Non-pigmented ciliary epithelial cell (primary cell): ENCODE measurements at regions not wholly inside any gene's neighbourhood (a gene's known extent, or its start where the extent isn't known, plus 50 kb on each side); places are given as distances from the start of the nearest gene placed in this dataset.

Experiments
- DNase-seq: peaks from one replicate; pipeline ENCODE4 v3.0.0-alpha.2; 2010; ENCODE audit warnings: low read depth

- DNase-seq: no peak
These were observed 118.3 kb upstream of the ADAMTS18 start for GRCh38 chr16:77553130-77553529.

- DNase-seq: no peak
These were observed 120.3 kb upstream of the ADAMTS18 start for GRCh38 chr16:77555126-77555525.

GRCh38 chr16:77555791-77556190, 121.0 kb upstream of the ADAMTS18 start:
- no peak for DNase-seq

GRCh38 chr16:77556201-77556873, 121.5 kb upstream of the ADAMTS18 start:
- DNase-seq: no peak

GRCh38 chr16:77557385-77557784, 122.6 kb upstream of the ADAMTS18 start:
- DNase-seq: no peak

GRCh38 chr16:77558786-77559185, 124.0 kb upstream of the ADAMTS18 start:
- DNase-seq: no peak

GRCh38 chr16:77562497-77562896, 127.7 kb upstream of the ADAMTS18 start:
- DNase-seq: no peak

GRCh38 chr16:77564791-77565390, 130.1 kb upstream of the ADAMTS18 start:
- no peak for DNase-seq

- DNase-seq: no peak
These were observed 134.6 kb upstream of the ADAMTS18 start for GRCh38 chr16:77569406-77569805.

- DNase-seq: no peak
These were observed 135.7 kb upstream of the ADAMTS18 start for GRCh38 chr16:77570574-77570973.

GRCh38 chr16:77571115-77571862, 136.5 kb upstream of the ADAMTS18 start:
- no peak for DNase-seq

GRCh38 chr16:77574867-77575624, 140.2 kb upstream of the ADAMTS18 start:
- DNase-seq: no peak

- no peak for DNase-seq
These were observed 142.9 kb upstream of the NUDT7 start for GRCh38 chr16:77579351-77579891.

- no peak for DNase-seq
These were observed 140.6 kb upstream of the NUDT7 start for GRCh38 chr16:77581706-77582105.

- no peak for DNase-seq
These were observed 138.0 kb upstream of the NUDT7 start for GRCh38 chr16:77584205-77584859.

GRCh38 chr16:77585379-77586251, 136.7 kb upstream of the NUDT7 start:
- DNase-seq: peak; percentile 85

GRCh38 chr16:77588389-77588788, 133.9 kb upstream of the NUDT7 start:
- DNase-seq: no peak

- DNase-seq: no peak
These were observed 133.1 kb upstream of the NUDT7 start for GRCh38 chr16:77589071-77589765.

GRCh38 chr16:77590707-77591106, 131.6 kb upstream of the NUDT7 start:
- no peak for DNase-seq

GRCh38 chr16:77591347-77591746, 131.0 kb upstream of the NUDT7 start:
- no peak for DNase-seq
